ENCODE measurements at regions not wholly inside any gene's neighbourhood (a gene's known extent, or its start where the extent isn't known, plus 50 kb on each side); places are given as distances from the start of the nearest gene placed in this dataset.
"Not testable (repeated sequence)": the region's sequence is repeated elsewhere in the genome, so short reads cannot be mapped to it uniquely, and the experiment has no call there.

GRCh38 chr5:114928644-114929462 lies 240.9 kb downstream of the TRIM36 start:
- DNase-seq (ENCODE audit: low spot score) (no peak), ATAC-seq (peak in 1 of 2 donors; percentile 24)
- Mint-ChIP-seq H3K36me3 (no peaks in the 10 kb centered on the region), H3K4me3 (no peak overlapping the region), H3K27me3 (no peaks in the 10 kb centered on the region), H3K9me3 (no peaks in the 10 kb centered on the region), H3K27ac (no peak overlapping the region), H3K4me1 (ENCODE audit: low read depth in 2 of 2) (no peaks in the 10 kb centered on the region)

DNA sequence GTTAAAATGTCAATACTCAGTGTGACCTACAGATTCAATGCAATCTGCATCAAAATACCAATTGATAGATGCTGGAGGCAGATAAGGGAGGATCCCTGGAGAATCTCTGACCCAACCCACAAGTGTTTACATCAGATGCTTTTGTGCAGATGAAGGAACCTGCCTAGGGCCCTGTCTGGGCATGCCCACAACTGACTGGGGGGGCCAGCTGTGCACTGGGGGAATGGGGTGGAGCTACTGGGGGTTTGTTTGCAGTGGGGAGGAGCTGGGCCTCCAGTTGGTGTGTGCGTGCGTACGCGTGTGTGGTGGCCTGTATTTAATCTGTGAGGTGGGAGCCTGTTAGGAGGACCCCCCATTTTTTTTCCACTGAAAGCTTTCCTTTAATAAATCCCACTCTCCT lies 244.9 kb downstream of the TRIM36 start:
- Mint-ChIP-seq H3K9me3 (peaks cover 3% of the 10 kb centered on the region), H3K27me3 (no peaks in the 10 kb centered on the region), H3K27ac (no peak overlapping the region), H3K36me3 (peaks cover 6% of the 10 kb centered on the region), H3K4me1 (ENCODE audit: low read depth in 2 of 2) (no peaks in the 10 kb centered on the region), H3K4me3 (no peak overlapping the region)
- ATAC-seq: no peak
- DNase-seq (ENCODE audit: low spot score): no peak

- Mint-ChIP-seq H3K36me3 (peaks cover 8% of the 10 kb centered on the region), H3K4me1 (ENCODE audit: low read depth in 2 of 2) (peaks cover 0 to 6% of the 10 kb centered on the region in 2 donors), H3K27me3 (no peaks in the 10 kb centered on the region), H3K9me3 (peaks cover 26% of the 10 kb centered on the region), H3K4me3 (no peak overlapping the region), H3K27ac (peak overlapping the region in 1 of 2 donors; percentile 30)
- DNase-seq (ENCODE audit: low spot score) (no peak), ATAC-seq (no peak)
Observed at GRCh38 chr5:114912189-114912920, 257.4 kb downstream of the TRIM36 start.

GRCh38 chr5:114910727-114911126 lies 259.0 kb downstream of the TRIM36 start:
- Mint-ChIP-seq H3K27ac (no peak overlapping the region), H3K27me3 (no peaks in the 10 kb centered on the region), H3K4me3 (no peak overlapping the region), H3K9me3 (peaks cover 31% of the 10 kb centered on the region), H3K4me1 (ENCODE audit: low read depth in 2 of 2) (peaks cover 0 to 6% of the 10 kb centered on the region in 2 donors), H3K36me3 (peaks cover 14% of the 10 kb centered on the region)
- DNase-seq (ENCODE audit: low spot score): no peak
- ATAC-seq: no peak

DNA sequence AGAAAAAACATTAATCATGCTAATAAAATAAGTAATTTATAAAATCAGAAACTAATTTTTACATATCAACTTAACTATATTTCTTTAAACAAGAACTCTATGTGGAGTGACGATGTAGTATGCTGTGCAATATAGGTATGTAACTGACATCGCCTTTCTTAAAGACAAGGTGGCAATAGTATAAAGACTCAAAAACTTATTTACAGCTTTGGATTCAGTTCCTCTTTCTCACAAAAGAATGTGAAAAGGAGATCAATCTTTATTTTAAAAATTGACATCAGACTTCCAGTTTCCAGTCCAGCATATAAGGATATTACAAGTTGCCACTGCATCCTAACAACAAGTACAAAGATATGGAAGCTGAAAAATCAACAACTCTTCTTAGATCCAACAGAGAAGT lies 260.3 kb downstream of the TRIM36 start:
- ATAC-seq (no peak), DNase-seq (ENCODE audit: low spot score) (no peak)
- H3K27me3 Mint-ChIP-seq: no peaks in the 10 kb centered on the region
- H3K9me3 Mint-ChIP-seq: peaks cover 31% of the 10 kb centered on the region
- no peak overlapping the region for H3K4me3 Mint-ChIP-seq
- peaks cover 14% of the 10 kb centered on the region for H3K36me3 Mint-ChIP-seq
- H3K27ac Mint-ChIP-seq: no peak overlapping the region
- peaks cover 0 to 6% of the 10 kb centered on the region in 2 donors for H3K4me1 Mint-ChIP-seq (ENCODE audit: low read depth in 2 of 2)

DNA sequence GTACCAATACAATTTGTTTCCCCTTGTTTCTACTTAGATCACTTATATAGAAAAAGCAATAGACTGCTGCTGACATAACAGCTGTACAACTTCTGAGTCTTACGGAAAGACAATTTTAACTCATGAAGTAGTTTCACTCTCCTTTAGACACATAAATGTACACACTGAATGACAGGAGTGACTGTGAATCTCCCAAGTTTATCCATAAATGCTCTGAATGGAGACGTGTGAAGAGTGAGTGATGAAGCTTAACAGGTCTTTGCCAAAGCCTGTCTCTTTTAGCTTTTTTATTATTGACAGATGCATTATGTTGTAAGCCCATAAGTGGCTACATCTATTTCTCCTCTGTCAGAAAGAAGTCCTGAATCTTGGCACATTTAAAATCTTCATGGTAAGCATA lies 265.9 kb downstream of the TRIM36 start:
- Mint-ChIP-seq H3K9me3 (peaks cover 9% of the 10 kb centered on the region), H3K4me3 (no peak overlapping the region), H3K4me1 (ENCODE audit: low read depth in 2 of 2) (no peaks in the 10 kb centered on the region), H3K36me3 (peaks cover 5% of the 10 kb centered on the region), H3K27me3 (no peaks in the 10 kb centered on the region), H3K27ac (no peak overlapping the region)
- ATAC-seq: no peak
- no peak for DNase-seq (ENCODE audit: low spot score)

DNA sequence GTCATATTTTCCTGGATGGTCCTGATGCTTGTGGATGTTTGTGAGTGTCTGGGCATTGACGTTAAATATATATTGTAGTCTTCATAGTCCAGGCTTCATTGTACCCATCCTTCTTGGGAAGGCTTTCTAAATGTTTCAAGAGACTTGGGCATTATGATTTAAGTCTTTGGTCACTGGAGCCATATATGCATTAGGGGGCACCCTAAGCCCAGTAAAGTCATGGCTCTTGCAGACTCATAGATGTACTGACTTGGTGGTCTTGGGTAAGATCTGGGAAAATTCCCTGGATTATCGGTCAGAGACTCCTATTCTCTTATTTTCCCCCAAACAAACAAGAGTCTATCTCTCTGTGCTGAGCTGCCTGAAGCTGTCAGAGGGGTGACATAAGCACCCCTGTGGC lies 271.1 kb downstream of the TRIM36 start:
- Mint-ChIP-seq H3K4me1 (ENCODE audit: low read depth in 2 of 2) (no peaks in the 10 kb centered on the region), H3K27ac (no peak overlapping the region), H3K9me3 (peaks cover 4% of the 10 kb centered on the region), H3K4me3 (no peak overlapping the region), H3K27me3 (no peaks in the 10 kb centered on the region), H3K36me3 (peaks cover 6% of the 10 kb centered on the region)
- ATAC-seq: no peak
- no peak for DNase-seq (ENCODE audit: low spot score)

DNA sequence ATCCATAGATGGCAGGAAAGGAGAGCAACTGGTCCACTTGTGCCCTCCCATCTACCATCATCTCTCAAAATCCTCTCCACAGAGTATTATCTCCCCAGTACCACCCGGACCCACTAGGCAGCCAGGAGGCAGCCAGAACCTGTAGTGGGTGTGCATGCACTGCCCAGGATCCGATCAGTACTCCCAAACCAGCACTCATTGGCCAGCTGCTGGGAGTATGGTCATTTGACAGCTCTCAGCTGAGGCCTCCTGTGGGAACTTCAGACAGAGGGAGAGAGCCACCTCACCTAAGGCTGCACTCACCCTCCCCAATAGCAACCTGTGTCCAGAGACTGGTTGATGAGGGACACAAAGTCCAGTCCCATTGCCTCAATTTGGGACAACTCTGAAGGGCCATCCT lies 286.0 kb downstream of the TRIM36 start:
- Mint-ChIP-seq H3K36me3 (no peaks in the 10 kb centered on the region), H3K27ac (peak overlapping the region in 1 of 2 donors; percentile 41), H3K9me3 (peaks cover 9% of the 10 kb centered on the region), H3K4me3 (no peak overlapping the region), H3K4me1 (ENCODE audit: low read depth in 2 of 2) (no peaks in the 10 kb centered on the region), H3K27me3 (no peaks in the 10 kb centered on the region)
- DNase-seq (ENCODE audit: low spot score): no peak
- ATAC-seq: peak in 1 of 2 donors; percentile 36

GRCh38 chr5:114859438-114859735 lies 310.3 kb downstream of the TRIM36 start:
- no peak for DNase-seq (ENCODE audit: low spot score)
- H3K9me3 Mint-ChIP-seq: peaks cover 18% of the 10 kb centered on the region
- H3K36me3 Mint-ChIP-seq: no peaks in the 10 kb centered on the region
- H3K4me3 Mint-ChIP-seq: no peak overlapping the region
- no peak for ATAC-seq
- H3K27me3 Mint-ChIP-seq: no peaks in the 10 kb centered on the region
- H3K27ac Mint-ChIP-seq: no peak overlapping the region
- peaks cover 0 to 35% of the 10 kb centered on the region in 2 donors for H3K4me1 Mint-ChIP-seq (ENCODE audit: low read depth in 2 of 2)

GRCh38 chr5:114858665-114859437 lies 310.9 kb downstream of the TRIM36 start:
- H3K27me3 Mint-ChIP-seq: no peaks in the 10 kb centered on the region
- peaks cover 16% of the 10 kb centered on the region for H3K9me3 Mint-ChIP-seq
- DNase-seq (ENCODE audit: low spot score) (no peak), ATAC-seq (no peak)
- peaks cover 5 to 38% of the 10 kb centered on the region in 2 donors for H3K4me1 Mint-ChIP-seq (ENCODE audit: low read depth in 2 of 2)
- H3K36me3 Mint-ChIP-seq: peaks cover 4% of the 10 kb centered on the region
- H3K4me3 Mint-ChIP-seq: no peak overlapping the region
- H3K27ac Mint-ChIP-seq: peak overlapping the region; percentile 34 to 96

- Mint-ChIP-seq H3K4me3 (peak overlapping the region; percentile 41), H3K27me3 (no peaks in the 10 kb centered on the region), H3K4me1 (ENCODE audit: low read depth in 2 of 2) (peaks cover 9 to 42% of the 10 kb centered on the region in 2 donors), H3K36me3 (peaks cover 12% of the 10 kb centered on the region), H3K27ac (peak overlapping the region; percentile 34 to 96), H3K9me3 (peaks cover 19% of the 10 kb centered on the region)
- peak; percentile 72 to 91 for ATAC-seq
- peak; percentile 58 for DNase-seq (ENCODE audit: low spot score)
Observed at GRCh38 chr5:114857941-114858551, 311.7 kb downstream of the TRIM36 start.

GRCh38 chr5:114844711-114845110 lies 325.0 kb downstream of the TRIM36 start:
- not testable (repeated sequence) for DNase-seq (ENCODE audit: low spot score); H3K27ac Mint-ChIP-seq; H3K27me3 Mint-ChIP-seq; ATAC-seq; H3K36me3 Mint-ChIP-seq; H3K4me1 Mint-ChIP-seq (ENCODE audit: low read depth in 2 of 2); H3K4me3 Mint-ChIP-seq
- H3K9me3 Mint-ChIP-seq: peaks cover 13% of the 10 kb centered on the region

GRCh38 chr5:114839360-114839759 lies 330.3 kb downstream of the TRIM36 start:
- no peak overlapping the region for H3K4me3 Mint-ChIP-seq
- no peak overlapping the region for H3K27ac Mint-ChIP-seq
- no peaks in the 10 kb centered on the region for H3K36me3 Mint-ChIP-seq
- H3K9me3 Mint-ChIP-seq: peaks cover 4% of the 10 kb centered on the region
- ATAC-seq (no peak), DNase-seq (ENCODE audit: low spot score) (no peak)
- no peaks in the 10 kb centered on the region for H3K4me1 Mint-ChIP-seq (ENCODE audit: low read depth in 2 of 2)
- H3K27me3 Mint-ChIP-seq: no peaks in the 10 kb centered on the region
